ENCODE measurements at regions not wholly inside any gene's neighbourhood (a gene's known extent, or its start where the extent isn't known, plus 50 kb on each side); places are given as distances from the start of the nearest gene placed in this dataset.

DNA sequence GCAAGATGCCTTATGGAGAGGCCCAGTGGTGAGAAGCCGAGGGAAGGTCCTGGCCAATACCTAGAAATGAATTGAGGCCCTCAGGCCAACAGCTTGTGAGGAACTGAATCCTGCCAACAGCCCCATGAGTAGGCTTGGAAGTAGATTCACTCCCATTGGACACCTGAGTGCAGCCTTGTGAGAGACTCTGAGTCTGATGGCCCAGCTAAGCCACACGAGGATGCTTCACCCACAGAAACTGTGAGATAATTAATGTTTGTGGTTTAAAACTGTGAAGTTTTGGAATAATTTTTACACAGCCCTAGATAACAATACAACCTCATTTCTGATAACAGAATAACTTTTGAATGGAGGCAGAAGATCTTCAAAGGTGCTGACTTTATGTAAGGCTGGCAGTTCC is 65.9 kb upstream of the DAP start:
- no peak for TF ChIP-seq CTCF (IDR thresholded peaks at IDR 0.05)
- TF ChIP-seq POLR2AphosphoS5 (IDR thresholded peaks at IDR 0.05): no peak
- TF ChIP-seq EP300 (IDR thresholded peaks at IDR 0.05): no peak
- no peak for TF ChIP-seq POLR2A (IDR thresholded peaks at IDR 0.05)

Data from suprapubic skin (tissue), 4 donors.